Activated T-helper 1 cell treated with anti-CD3 and anti-CD28 coated beads, Interleukin-2, amount 50 U/mL, for 16 hours (primary cell): ENCODE measurements at regions not wholly inside any gene's neighbourhood (a gene's known extent, or its start where the extent isn't known, plus 50 kb on each side); places are given as distances from the start of the nearest gene placed in this dataset.

ENCODE experiments used
- DNase-seq, 2 donors: peaks; one replicate each; pipeline ENCODE4 v3.0.0-alpha.2; 2020; ENCODE audit warnings: low read depth in 1 of 2, low spot score in 1 of 2

DNA sequence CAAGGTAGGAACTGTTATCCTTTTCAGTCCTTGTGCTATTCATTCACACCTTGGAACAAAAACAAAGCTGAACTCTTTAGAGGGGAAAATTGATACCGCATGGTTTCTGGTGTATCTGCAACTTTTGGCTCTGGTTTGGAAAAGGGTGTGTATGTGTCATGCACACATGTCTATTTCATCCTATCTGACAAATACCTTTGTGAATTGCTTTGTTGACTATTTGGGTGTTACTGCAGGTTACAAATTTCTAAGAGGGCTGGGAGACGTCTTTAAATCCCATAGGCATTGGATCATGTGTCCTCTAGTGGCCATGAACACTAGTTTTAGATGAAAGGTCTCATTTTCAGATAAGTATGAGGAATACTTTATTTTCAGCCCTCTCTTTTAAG, 59.9 kb upstream of the IFNG-AS1 start:
- no peak for DNase-seq

DNA sequence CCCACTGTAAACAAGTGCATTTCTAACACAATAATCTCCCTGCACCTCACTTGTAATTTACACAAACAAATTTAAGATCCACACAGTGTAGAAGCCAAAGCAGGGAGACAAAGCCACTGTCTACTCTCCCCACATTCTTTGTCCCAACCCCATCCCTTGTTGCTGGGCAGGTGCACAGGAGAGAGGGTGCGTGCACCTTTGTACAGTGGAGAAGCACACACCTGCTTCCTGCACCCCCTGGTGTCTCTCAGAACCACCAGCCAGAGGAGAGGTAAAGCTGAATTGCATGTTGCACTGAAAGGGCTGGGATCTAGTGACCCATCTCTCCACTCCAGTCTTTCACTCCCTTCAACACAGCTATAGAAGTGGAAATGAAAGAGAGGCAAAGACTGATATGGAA, 51.4 kb upstream of the IFNG-AS1 start:
- DNase-seq: no peak
